Pons (tissue), 1 donor: ENCODE measurements at regions not wholly inside any gene's neighbourhood (a gene's known extent, or its start where the extent isn't known, plus 50 kb on each side); places are given as distances from the start of the nearest gene placed in this dataset.
"Not testable (repeated sequence)": the region's sequence is repeated elsewhere in the genome, so short reads cannot be mapped to it uniquely, and the experiment has no call there.

Experiments
- DNase-seq: peaks from one replicate; pipeline ENCODE4 v3.0.0-alpha.2; 2016; ENCODE audit warnings: low spot score

GRCh38 chr5:99587983-99588382 lies 659.2 kb upstream of the CHD1 start:
- DNase-seq = no peak

GRCh38 chr5:99586878-99587277 lies 658.1 kb upstream of the CHD1 start:
- no peak for DNase-seq

- not testable (repeated sequence) for DNase-seq
These were observed 652.4 kb upstream of the CHD1 start for GRCh38 chr5:99581204-99581603.

GRCh38 chr5:99562937-99563627 lies 634.3 kb upstream of the CHD1 start:
- not testable (repeated sequence) for DNase-seq

GRCh38 chr5:99553211-99553810 lies 624.5 kb upstream of the CHD1 start:
- no peak for DNase-seq

DNA sequence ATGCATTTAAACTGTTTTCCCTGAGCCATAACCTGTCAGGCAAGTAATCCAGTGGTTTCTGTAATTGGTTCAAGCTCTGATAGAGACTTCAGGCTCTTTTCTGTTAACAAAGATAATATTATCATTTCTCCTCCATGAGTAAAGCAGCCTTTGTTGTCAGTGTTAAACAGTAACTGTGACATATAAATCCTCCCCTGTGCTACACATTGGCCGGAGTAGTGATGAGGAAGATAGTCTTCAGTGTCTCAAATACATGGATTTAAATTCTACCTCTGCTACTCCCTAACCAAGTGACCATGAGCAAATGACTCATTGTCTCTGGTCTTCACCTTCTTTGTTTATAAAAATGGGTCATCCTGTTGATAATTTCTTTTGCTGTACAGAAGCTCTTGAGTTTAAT lies 615.5 kb upstream of the CHD1 start:
- DNase-seq = no peak

- DNase-seq = no peak
These were observed 615.0 kb upstream of the CHD1 start for GRCh38 chr5:99543841-99544240.

GRCh38 chr5:99534241-99534640 lies 605.4 kb upstream of the CHD1 start:
- not testable (repeated sequence) for DNase-seq

- DNase-seq = not testable (repeated sequence)
These were observed 592.9 kb upstream of the CHD1 start for GRCh38 chr5:99521666-99522065.

DNA sequence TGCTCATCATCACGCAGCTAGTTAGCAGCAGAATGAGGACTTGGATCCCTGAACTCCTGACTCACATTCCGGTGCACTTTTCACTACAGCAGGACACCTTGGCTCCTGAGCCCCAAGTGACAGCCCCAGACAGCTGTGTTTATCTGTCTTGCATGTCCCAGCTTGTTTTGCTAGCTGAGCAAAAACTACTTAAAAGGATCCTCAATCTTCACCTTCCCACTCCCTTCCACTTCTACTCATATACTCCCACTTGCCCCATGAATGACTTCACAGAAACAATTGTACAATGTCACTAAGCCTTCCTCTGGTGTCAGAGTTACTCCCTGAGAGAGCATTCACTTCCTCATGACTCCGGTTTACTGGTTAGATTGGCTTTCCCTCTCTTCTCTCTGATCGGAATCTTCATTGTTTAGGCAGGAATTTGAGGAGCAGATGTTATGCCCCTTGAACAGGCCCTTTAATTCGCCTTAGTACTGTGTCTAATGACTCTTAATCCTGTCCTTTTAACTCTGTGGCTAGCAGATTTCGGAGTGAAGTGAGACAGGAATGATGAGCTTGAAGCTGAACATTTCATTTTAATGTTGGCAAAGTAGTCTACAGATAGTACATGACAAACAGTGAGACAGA lies 587.2 kb upstream of the CHD1 start:
- DNase-seq = not testable (repeated sequence)

- DNase-seq = not testable (repeated sequence)
These were observed 581.5 kb upstream of the CHD1 start for GRCh38 chr5:99510237-99510866.

GRCh38 chr5:99509064-99509463 lies 580.3 kb upstream of the CHD1 start:
- DNase-seq = not testable (repeated sequence)

DNA sequence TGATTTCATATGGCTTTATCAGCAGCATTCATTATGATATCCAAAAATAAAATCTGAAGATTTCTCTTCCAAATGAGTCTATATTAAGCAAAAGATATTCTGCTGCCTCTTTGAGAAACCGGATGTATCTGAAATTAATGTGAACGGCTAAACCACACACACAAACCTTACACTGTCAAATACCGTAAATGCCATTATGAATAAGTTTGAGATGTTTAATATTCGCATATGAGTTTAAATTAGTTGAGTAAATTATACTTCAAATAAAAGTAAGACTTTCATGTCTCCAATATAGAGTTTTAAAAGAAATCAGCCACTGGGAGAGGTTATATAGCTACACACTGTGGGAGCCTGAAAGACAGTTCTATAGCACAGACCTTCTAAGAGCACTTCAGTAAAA lies 566.6 kb upstream of the CHD1 start:
- not testable (repeated sequence) for DNase-seq

GRCh38 chr5:99478450-99478849 lies 549.6 kb upstream of the CHD1 start:
- DNase-seq = not testable (repeated sequence)

DNA sequence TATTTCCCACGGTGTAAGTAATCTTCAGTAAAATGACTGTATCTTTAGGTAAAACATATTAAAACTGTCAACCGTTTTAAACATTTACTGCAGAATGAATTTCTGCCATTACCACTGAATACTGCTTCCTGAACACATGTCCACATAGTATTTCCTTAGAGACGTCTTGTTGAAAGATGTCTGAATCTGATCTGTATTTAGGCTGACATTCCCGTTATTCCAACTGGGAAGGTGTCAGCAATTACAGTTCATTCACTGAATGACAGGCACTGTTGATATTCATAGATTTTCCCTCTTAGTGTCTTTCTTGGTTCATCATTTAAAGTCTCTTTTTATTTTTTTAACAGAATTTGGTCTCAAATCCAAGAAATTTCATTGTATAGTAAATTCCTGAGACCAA lies 544.5 kb upstream of the CHD1 start:
- not testable (repeated sequence) for DNase-seq

DNA sequence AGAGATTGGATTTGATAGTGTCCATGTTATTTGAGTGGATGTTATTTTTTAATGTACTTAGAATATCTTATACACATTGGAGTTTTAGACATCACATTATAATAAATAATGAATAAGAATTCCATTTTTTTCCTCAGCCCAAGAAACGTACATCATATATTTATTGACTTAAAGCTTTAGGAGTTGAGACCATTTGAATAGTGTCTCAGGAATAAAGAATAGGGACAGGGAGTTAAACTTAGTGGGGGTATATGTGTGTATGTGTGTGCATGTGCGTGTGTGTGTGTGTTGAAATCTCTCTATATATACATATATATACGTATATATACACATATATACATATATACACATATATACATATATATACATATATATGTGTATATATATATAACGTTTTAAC lies 542.9 kb upstream of the CHD1 start:
- DNase-seq = not testable (repeated sequence)

GRCh38 chr5:99471178-99471577 lies 542.4 kb upstream of the CHD1 start:
- DNase-seq = not testable (repeated sequence)

- not testable (repeated sequence) for DNase-seq
These were observed 541.8 kb upstream of the CHD1 start for GRCh38 chr5:99470636-99471035.

GRCh38 chr5:99460701-99461100 lies 531.9 kb upstream of the CHD1 start:
- no peak for DNase-seq

DNA sequence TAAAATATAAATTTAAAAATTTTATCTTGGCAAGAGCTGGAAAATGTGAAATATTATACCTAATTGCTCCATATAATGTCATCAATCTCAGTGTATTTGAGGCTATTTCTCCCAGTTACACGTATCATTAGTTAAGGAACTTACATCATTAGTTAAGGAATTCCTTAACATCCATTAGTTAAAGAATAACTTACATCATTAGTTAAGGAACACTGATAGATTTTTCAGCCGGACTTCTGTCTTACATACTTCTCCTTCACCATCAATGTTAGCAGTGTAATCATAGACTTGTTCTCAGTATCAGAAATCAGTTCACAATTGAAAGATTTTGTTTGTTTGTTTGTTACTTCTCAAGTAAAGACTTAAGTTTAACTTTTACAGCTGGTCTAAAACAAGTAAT lies 524.4 kb upstream of the CHD1 start:
- no peak for DNase-seq

DNA sequence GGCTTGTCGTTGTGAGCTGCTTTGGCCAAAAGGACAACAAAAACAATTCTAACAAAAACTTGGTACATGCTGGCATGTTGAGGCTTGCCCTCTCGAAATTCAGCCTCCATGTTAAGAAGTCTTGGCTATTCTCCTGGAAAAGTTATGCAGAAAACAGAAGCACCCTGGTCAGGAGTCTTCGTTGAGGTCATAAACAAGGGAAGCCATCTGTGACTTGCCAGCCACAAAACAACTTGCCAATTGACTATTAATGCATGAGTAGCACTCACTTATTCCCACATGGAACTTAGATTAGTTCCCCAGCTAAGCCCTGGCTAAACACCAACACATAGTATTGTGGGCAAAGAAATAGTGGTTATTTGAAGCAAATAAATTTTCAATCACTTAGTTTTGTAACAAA lies 521.0 kb upstream of the CHD1 start:
- no peak for DNase-seq

DNA sequence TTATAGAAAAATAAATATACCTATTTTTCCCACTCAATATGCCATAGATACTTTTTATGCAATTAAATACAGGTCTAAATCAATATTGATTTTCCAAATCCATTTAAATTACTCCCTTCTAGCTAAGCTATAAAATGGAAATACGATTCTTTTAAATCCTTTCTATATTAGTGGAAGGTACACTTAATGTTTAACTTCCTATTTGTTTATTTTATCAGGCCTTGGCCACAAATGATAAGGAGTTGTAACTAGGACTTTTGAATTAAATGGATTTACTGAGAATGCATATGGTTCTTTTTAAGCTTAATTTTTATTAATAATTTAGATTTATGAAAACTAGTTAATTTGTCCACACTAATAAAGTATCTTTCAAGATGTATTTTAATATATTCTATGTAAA lies 517.0 kb upstream of the CHD1 start:
- DNase-seq = no peak

- no peak for DNase-seq
These were observed 512.4 kb upstream of the CHD1 start for GRCh38 chr5:99441235-99441634.
